DND-41 (cell line): ENCODE measurements at regions not wholly inside any gene's neighbourhood (a gene's known extent, or its start where the extent isn't known, plus 50 kb on each side); places are given as distances from the start of the nearest gene placed in this dataset.

Source experiments
- CTCF ChIP-seq: IDR thresholded peaks from 2 replicates; pipeline ENCODE4 v1.5.1; 2012; ENCODE audit warnings: borderline replicate concordance, low read length, moderate library complexity, mild to moderate bottlenecking; ENCODE audit not compliant: poor library complexity, severe bottlenecking; ENCODE audit errors: extremely low read depth
- EZH2 ChIP-seq: IDR thresholded peaks from 3 replicates; pipeline ENCODE4 v1.6.1; 2012; ENCODE audit warnings: borderline replicate concordance, low read depth, mild to moderate bottlenecking, moderate library complexity, low read length, inconsistent platforms; ENCODE audit not compliant: severe bottlenecking

- TF ChIP-seq CTCF: no peak
- TF ChIP-seq EZH2: no peak
Observed at GRCh38 chr6:101279410-101279809, 114.1 kb upstream of the GRIK2 start.
